Cardiac septum (tissue), 1 donor: ENCODE measurements at regions not wholly inside any gene's neighbourhood (a gene's known extent, or its start where the extent isn't known, plus 50 kb on each side); places are given as distances from the start of the nearest gene placed in this dataset.

Experiments used
- DNase-seq: peaks from one replicate; pipeline ENCODE4 v3.0.0-alpha.2; 2020; ENCODE audit warnings: low spot score
- intact Hi-C: fragments of 100-400 bp; cut with DNase I; formaldehyde crosslinking; loops from one replicate; pipeline ENCODE4 v1.14.0; 2022
- donor health status: DM: no; HTN: no; CAD: no.

GRCh38 chr4:186012071-186012470, 56.9 kb upstream of the TLR3 start:
- no peak for DNase-seq
- intact Hi-C loops: no loop called here

DNA sequence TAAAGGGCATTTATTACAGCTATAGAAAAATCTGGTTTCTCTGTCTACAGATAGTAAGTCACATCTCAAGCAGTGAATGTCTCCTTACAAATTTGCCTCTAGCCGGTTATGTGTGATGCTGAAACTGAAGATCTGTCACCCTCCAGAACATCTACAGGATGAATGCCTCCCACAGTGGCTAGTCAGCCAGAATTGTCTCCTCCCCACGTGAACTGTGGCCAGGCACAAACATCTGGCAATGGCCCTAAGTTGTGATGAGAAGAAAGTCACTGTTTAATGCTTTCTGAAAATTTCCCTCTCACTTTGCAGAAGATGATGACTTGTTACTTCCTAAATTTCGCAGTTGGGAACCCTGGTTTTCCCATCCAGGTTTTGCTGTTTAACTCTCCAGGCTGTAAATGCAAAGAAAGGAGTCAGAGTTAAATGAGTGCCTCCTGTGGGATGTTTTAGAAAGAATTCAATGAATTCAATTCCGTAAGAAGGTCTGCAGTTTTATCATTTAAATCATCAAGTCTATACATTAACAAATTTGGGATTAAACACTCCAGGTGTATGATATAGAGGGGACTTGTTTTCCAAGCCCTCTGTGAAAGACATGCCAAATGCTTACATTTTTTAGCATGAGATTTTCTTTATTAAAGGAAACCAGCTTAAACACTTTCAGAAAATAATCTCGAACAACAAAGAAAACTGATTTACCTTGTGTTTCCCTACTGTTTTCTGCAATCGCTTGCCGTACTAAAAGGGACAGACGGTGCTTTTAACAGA, 55.4 kb upstream of the TLR3 start:
- no peak for DNase-seq
- intact Hi-C loops: no loop called here

GRCh38 chr4:186015212-186015817, 53.6 kb upstream of the TLR3 start:
- DNase-seq: no peak
- intact Hi-C loops: no loop called here

DNA sequence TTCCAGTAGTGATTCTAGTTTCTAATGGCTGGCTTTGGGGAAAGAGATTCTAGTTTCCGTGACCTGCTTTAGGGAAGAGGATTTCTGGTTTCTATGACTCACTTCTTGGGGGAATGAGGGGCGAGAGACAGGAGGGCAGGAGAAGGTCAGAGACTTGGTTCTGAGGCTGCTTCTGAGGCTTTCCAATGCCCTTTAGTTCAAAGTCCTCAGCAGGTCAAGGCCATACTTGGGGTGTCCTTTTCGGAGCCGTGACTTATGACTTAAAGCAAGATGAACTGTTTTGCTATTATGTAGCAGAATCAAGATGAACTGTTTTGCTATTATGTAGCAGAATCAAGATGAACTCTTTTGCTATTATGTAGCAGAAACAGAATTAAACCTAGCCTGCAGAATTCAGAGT, 52.2 kb upstream of the TLR3 start:
- DNase-seq: no peak
- intact Hi-C loops: no loop called here

GRCh38 chr4:186017801-186018200, 51.2 kb upstream of the TLR3 start:
- DNase-seq: no peak
- intact Hi-C loops: no loop called here

DNA sequence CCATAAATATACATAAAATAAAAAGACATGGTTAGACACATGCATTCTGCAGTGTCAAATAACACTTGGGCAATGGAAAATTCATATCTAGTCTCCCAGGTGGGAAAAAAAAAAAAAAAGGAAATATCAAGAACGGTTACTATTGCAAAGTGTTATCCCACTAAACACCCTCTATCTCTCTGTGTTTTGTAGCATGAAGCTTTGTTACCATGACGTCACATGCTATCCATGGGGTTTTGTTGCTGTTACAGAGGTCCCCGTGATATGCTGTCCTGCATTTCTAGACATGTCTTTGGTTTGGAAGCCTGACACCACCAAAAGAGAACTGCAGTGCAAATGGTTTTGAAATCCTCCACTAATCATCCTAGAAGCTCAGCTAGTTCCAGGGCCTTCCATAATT, 50.7 kb upstream of the TLR3 start:
- DNase-seq: no peak
- intact Hi-C loops: no loop called here

DNA sequence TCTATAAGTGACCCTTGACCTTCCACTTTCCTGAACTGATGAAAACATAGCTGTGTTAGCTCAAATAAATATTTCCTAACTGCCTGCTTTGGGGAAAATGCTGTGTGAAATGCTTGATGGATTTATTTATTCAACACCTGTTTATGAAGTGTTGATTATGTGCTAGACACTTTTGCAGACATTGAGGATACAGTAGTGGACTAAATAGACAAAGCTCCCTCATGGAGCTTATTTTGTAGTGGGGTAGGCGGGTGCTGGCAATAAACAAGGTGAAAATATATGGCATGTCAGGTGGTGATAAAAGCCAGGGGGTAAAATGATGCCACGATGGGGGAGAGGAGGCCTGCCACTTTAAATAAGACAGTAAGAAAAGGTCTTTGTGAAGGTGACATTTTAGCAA, 50.2 kb upstream of the TLR3 start:
- no peak for DNase-seq
- intact Hi-C loops: no loop called here
